Vagina (tissue), 2 donors: ENCODE measurements at regions not wholly inside any gene's neighbourhood (a gene's known extent, or its start where the extent isn't known, plus 50 kb on each side); places are given as distances from the start of the nearest gene placed in this dataset.
"Not testable (repeated sequence)": the region's sequence is repeated elsewhere in the genome, so short reads cannot be mapped to it uniquely, and the experiment has no call there.

Source experiments
- DNase-seq, 2 donors: peaks; one replicate each; pipeline ENCODE4 v3.0.0-alpha.2; 2017; ENCODE audit errors: extremely low spot score in 2 of 2
- H3K27ac ChIP-seq: fragments of 200-600 bp; sonication (generic); one replicate; pipeline ENCODE4 v1.5.1; 2019
- H3K27me3 ChIP-seq: fragments of 200-600 bp; sonication (generic); one replicate; pipeline ENCODE4 v1.5.1; 2019
- H3K36me3 ChIP-seq, 2 donors: fragments of 200-600 bp; sonication (generic); one replicate each; pipeline ENCODE4 v1.5.1; 2017 to 2019
- H3K4me1 ChIP-seq: fragments of 200-600 bp; sonication (generic); one replicate; pipeline ENCODE4 v1.5.1; 2019
- H3K4me3 ChIP-seq, 2 donors: fragments of 200-600 bp; sonication (generic); 1 replicate in 1 of 2; 2 replicates in 1 of 2; pipeline ENCODE4 v1.5.1; 2016 to 2019
- H3K9me3 ChIP-seq: fragments of 200-600 bp; sonication (generic); one replicate; pipeline ENCODE4 v1.5.1; 2019
- CTCF ChIP-seq, 3 experiments: fragments of 450-650 bp in 2 of 3; fragments of 200-600 bp in 1 of 3; sonication (generic) in 1 of 3; IDR thresholded peaks; one replicate each; pipeline ENCODE4 v1.5.1; 2017 to 2019; ENCODE audit warnings: antibody characterized with exemption in 3 of 3, mild to moderate bottlenecking in 2 of 3, moderate library complexity in 2 of 3
- POLR2A ChIP-seq, 2 donors: fragments of 450-650 bp; IDR thresholded peaks; one replicate each; pipeline ENCODE4 v1.6.1; 2017; ENCODE audit warnings: antibody characterized with exemption in 2 of 2, mild to moderate bottlenecking in 2 of 2, moderate library complexity in 2 of 2
- POLR2AphosphoS5 ChIP-seq, 2 donors: sonication (generic); formaldehyde crosslinking; IDR thresholded peaks; one replicate each; pipeline ENCODE4 v1.9.0; 2017; ENCODE audit warnings: antibody characterized with exemption in 2 of 2, mild to moderate bottlenecking in 2 of 2, low read depth in 1 of 2; ENCODE audit not compliant: insufficient read depth in 1 of 2
- intact Hi-C: fragments of 100-400 bp; cut with DNase I; formaldehyde crosslinking; loops from one replicate; pipeline ENCODE4 v1.15.1; 2023

GRCh38 chr7:67636348-67637022 is 639.9 kb downstream of the TYW1 start:
- no peak for TF ChIP-seq POLR2A (IDR thresholded peaks at IDR 0.05)
- TF ChIP-seq CTCF (IDR thresholded peaks at IDR 0.05) = no peak
- TF ChIP-seq POLR2AphosphoS5 (IDR thresholded peaks at IDR 0.05; ENCODE audit: insufficient read depth in 1 of 2, low read depth in 1 of 2) = no peak
- Histone ChIP-seq H3K4me3 (no peak overlapping the region), H3K9me3 (no peaks in the 10 kb centered on the region), H3K27me3 (no peaks in the 10 kb centered on the region), H3K4me1 (no peaks in the 10 kb centered on the region), H3K27ac (no peak overlapping the region), H3K36me3 (no peaks in the 10 kb centered on the region)
- DNase-seq = no peak
- intact Hi-C loops = no loop called here

- Histone ChIP-seq H3K36me3 (no peaks in the 10 kb centered on the region), H3K4me3 (no peak overlapping the region), H3K27me3 (no peaks in the 10 kb centered on the region), H3K27ac (no peak overlapping the region), H3K4me1 (no peaks in the 10 kb centered on the region), H3K9me3 (no peaks in the 10 kb centered on the region)
- TF ChIP-seq POLR2A (IDR thresholded peaks at IDR 0.05) = no peak
- TF ChIP-seq CTCF (IDR thresholded peaks at IDR 0.05) = no peak
- no peak for TF ChIP-seq POLR2AphosphoS5 (IDR thresholded peaks at IDR 0.05; ENCODE audit: insufficient read depth in 1 of 2, low read depth in 1 of 2)
- DNase-seq = no peak
- intact Hi-C loops = no loop called here
Observed at GRCh38 chr7:67637023-67637358, 640.4 kb downstream of the TYW1 start.

- H3K4me1 ChIP-seq, H3K4me3 ChIP-seq, H3K27ac ChIP-seq, intact Hi-C loops, H3K36me3 ChIP-seq, H3K27me3 ChIP-seq, H3K9me3 ChIP-seq, DNase-seq: not testable (repeated sequence)
Observed at GRCh38 chr7:67642542-67642941, 645.9 kb downstream of the TYW1 start.

- Histone ChIP-seq H3K27ac (no peak overlapping the region), H3K36me3 (no peaks in the 10 kb centered on the region), H3K27me3 (no peaks in the 10 kb centered on the region), H3K4me3 (no peak overlapping the region), H3K9me3 (no peaks in the 10 kb centered on the region), H3K4me1 (no peaks in the 10 kb centered on the region)
- DNase-seq = no peak
- intact Hi-C loops = no loop called here
- no peak for TF ChIP-seq CTCF (IDR thresholded peaks at IDR 0.05)
Observed at GRCh38 chr7:67644151-67644550, 647.5 kb downstream of the TYW1 start.

- no peaks in the 10 kb centered on the region for H3K9me3 ChIP-seq
- intact Hi-C loops = no loop called here
- no peak overlapping the region for H3K27ac ChIP-seq
- DNase-seq = no peak
- no peak overlapping the region for H3K4me3 ChIP-seq
- H3K4me1 ChIP-seq = no peaks in the 10 kb centered on the region
- TF ChIP-seq POLR2AphosphoS5 (IDR thresholded peaks at IDR 0.05; ENCODE audit: insufficient read depth in 1 of 2, low read depth in 1 of 2) (no peak), POLR2A (IDR thresholded peaks at IDR 0.05) (no peak), CTCF (IDR thresholded peaks at IDR 0.05) (no peak)
- no peaks in the 10 kb centered on the region for H3K36me3 ChIP-seq
- H3K27me3 ChIP-seq = no peaks in the 10 kb centered on the region
Observed at GRCh38 chr7:67652937-67653336, 656.3 kb downstream of the TYW1 start.
